ENCODE measurements at regions not wholly inside any gene's neighbourhood (a gene's known extent, or its start where the extent isn't known, plus 50 kb on each side); places are given as distances from the start of the nearest gene placed in this dataset.

GRCh38 chr1:239779962-239780361, 311.7 kb upstream of the FMN2 start:
- TF ChIP-seq, protein P1, sequence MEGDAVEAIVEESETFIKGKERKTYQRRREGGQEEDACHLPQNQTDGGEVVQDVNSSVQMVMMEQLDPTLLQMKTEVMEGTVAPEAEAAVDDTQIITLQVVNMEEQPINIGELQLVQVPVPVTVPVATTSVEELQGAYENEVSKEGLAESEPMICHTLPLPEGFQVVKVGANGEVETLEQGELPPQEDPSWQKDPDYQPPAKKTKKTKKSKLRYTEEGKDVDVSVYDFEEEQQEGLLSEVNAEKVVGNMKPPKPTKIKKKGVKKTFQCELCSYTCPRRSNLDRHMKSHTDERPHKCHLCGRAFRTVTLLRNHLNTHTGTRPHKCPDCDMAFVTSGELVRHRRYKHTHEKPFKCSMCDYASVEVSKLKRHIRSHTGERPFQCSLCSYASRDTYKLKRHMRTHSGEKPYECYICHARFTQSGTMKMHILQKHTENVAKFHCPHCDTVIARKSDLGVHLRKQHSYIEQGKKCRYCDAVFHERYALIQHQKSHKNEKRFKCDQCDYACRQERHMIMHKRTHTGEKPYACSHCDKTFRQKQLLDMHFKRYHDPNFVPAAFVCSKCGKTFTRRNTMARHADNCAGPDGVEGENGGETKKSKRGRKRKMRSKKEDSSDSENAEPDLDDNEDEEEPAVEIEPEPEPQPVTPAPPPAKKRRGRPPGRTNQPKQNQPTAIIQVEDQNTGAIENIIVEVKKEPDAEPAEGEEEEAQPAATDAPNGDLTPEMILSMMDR (IDR thresholded peaks at IDR 0.05): no peak
- no peak for TF ChIP-seq POLR2A (IDR thresholded peaks at IDR 0.05)
